GM10847 (cell line): ENCODE measurements at regions not wholly inside any gene's neighbourhood (a gene's known extent, or its start where the extent isn't known, plus 50 kb on each side); places are given as distances from the start of the nearest gene placed in this dataset.

ENCODE experiments used
- POLR2A ChIP-seq: IDR thresholded peaks from 2 replicates; pipeline ENCODE4 v1.6.1; 2011; ENCODE audit not compliant: insufficient read length; ENCODE audit errors: extremely low read depth

GRCh38 chr10:110414548-110415309 is 83.0 kb upstream of the DUSP5 start:
- peak; percentile 5 for TF ChIP-seq POLR2A

- no peak for TF ChIP-seq POLR2A
Observed at GRCh38 chr10:110415809-110416208, 81.9 kb upstream of the DUSP5 start.

- no peak for TF ChIP-seq POLR2A
Observed at GRCh38 chr10:110416776-110417711, 80.7 kb upstream of the DUSP5 start.

DNA sequence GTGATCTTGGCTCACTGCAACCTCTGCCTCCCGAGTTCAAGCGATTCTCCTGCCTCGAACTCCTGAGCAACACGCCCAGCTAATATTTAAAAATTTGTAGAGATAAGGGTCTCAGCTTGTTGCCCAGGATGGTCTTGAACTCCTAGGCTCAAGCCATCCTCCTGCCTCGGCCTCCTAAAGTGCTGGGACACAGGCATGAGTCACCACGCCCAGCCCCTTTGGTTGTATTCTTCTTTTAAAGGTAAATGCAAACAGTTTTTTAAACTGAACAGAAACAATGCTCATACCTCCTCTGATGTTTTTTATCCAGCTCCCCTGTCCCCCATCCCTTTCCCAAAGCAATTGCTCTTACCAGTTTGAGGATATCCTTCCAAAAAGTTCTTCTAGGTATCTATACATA is 79.5 kb upstream of the DUSP5 start:
- no peak for TF ChIP-seq POLR2A

DNA sequence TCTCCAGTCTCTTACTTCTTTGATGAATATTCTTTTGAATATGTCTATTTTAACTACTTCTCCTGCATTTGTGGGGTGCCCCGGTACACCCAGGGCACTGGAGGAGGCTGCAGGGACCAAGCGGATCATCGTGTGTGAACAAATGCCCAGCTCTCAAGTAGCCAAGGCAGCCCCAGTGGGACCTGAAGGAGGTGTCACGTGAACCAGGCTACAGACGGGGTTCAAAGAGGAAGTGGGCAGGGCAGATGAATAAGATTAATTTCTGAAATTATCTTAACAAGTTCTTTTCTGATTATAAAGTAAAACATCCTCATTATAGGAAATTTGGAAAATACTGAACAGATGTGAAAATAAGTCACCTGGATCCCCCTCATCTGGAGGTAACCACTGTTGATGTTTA is 78.4 kb upstream of the DUSP5 start:
- TF ChIP-seq POLR2A = no peak

- no peak for TF ChIP-seq POLR2A
Observed at GRCh38 chr10:110420401-110421193, 77.1 kb upstream of the DUSP5 start.

- TF ChIP-seq POLR2A = no peak
Observed at GRCh38 chr10:110421512-110422138, 76.1 kb upstream of the DUSP5 start.

- TF ChIP-seq POLR2A = no peak
Observed at GRCh38 chr10:110422548-110422947, 75.2 kb upstream of the DUSP5 start.

- no peak for TF ChIP-seq POLR2A
Observed at GRCh38 chr10:110423650-110424049, 74.1 kb upstream of the DUSP5 start.

DNA sequence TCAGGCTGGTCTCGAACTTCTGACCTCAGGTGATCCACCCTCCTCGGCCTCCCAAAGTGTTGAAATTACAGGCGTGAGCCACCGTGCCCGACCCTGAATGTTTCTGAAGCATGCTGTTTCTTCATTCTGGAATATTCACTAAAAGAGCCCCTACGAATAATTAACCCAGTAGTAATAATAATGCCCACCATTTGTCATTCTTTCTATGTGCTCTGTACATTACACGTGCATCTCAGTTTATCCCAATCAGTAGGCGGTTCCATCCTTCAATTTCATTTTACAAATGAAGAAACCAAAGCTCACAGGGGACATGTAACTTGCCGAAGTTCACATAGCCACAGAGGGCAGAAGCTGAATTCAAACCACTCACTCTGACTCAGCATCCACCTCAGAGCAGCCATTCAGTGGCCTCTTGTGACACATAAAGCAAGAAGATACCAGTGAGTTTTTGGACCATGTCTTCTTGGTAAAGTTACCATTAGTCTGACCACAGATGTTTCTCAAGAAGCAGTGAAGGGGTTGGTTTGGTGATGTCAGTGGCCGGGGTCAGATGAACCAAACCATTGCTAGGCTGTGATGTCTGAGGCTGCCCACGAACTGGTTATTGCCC is 71.9 kb upstream of the DUSP5 start:
- TF ChIP-seq POLR2A = no peak

DNA sequence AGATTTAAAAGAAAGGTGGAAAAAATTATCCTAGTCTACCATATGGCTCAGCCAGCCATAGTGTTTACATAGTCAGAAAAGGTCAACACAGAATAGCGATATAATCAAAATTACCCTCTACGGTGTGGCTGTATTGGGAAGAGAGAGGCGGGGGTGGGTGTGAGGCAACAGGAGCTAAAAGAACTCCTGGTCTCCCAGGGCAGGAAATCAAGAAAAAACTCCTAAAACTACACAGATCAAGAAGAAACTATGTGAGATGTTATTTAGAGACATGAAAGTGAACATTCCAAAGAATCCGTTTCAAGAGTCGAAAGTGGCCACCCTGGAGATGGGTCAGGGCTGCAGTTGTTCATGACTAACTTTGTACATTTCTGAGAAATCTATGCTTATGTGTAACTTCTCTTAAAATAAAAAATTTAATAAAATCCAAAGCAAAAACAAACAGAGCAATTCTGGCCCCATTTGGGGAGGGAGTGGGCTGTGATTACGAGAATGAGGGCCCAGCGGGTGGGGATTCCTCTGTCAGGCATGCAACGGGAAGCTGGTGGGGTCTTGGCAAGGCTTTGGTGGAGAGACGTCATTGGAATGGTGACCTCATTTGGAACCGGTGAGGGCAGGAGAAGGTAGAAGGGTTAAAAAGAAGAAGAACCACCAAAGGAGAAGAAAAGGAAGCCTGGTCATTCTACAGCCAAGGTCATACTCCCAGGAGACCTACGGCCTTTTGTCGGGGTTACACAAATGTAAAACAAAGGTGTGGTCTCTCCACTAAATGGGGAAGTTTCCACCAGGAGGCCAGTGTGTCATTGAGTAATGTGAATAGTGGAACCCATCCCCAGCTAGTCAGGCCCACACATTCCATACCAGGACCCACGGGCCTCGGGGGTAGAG is 71.2 kb upstream of the DUSP5 start:
- TF ChIP-seq POLR2A = no peak

DNA sequence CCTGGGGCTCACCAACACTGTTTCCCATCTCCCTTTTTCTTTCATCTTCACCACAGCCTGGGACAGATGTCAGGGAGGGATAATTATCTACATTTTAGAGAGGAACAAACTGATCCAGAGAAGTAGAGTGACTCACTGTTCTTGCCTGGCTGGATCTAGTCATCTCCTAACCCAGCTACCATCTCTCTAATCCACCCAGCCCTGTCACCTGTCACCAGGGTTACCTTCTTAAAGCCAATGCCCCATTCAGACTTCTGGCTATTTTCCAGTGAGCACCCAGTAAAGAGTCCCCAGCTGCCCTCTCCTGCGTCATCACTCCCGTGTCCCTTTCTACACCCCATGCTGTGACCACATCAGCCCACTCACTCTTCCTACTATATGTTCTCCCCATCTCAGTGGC is 68.4 kb upstream of the DUSP5 start:
- no peak for TF ChIP-seq POLR2A
